SK-N-SH treated with all-trans-retinoic acid at 6 μM for 48 hours (cell line): ENCODE measurements at regions not wholly inside any gene's neighbourhood (a gene's known extent, or its start where the extent isn't known, plus 50 kb on each side); places are given as distances from the start of the nearest gene placed in this dataset.

Source experiments
- ARNTL ChIP-seq: fragments of 450-650 bp; formaldehyde crosslinking; IDR thresholded peaks from 2 replicates; pipeline ENCODE4 v1.5.0; 2020; ENCODE audit warnings: low read depth, mild to moderate bottlenecking, moderate library complexity, borderline replicate concordance
- BACH2 ChIP-seq: fragments of 250-450 bp; sonication (Bioruptor Pico); IDR thresholded peaks from 2 replicates; pipeline ENCODE4 v1.9.0; 2021; ENCODE audit warnings: mild to moderate bottlenecking, borderline replicate concordance
- CREB5 ChIP-seq: fragments of 250-450 bp; sonication (Bioruptor Pico); IDR thresholded peaks from 2 replicates; pipeline ENCODE4 v1.5.1; 2020; ENCODE audit warnings: low read depth, mild to moderate bottlenecking, moderate library complexity
- GLIS3 ChIP-seq: fragments of 250-450 bp; sonication (Bioruptor Pico); IDR thresholded peaks from 2 replicates; pipeline ENCODE4 v1.5.0; 2020; ENCODE audit warnings: mild to moderate bottlenecking, moderate library complexity
- ISL1 ChIP-seq: fragments of 250-450 bp; sonication (Bioruptor Pico); IDR thresholded peaks from 2 replicates; pipeline ENCODE4 v2.1.2; 2022; ENCODE audit warnings: mild to moderate bottlenecking, moderate library complexity
- PATZ1 ChIP-seq: fragments of 250-450 bp; sonication (Bioruptor Pico); IDR thresholded peaks from 2 replicates; pipeline ENCODE4 v1.8.0; 2020; ENCODE audit warnings: mild to moderate bottlenecking, moderate library complexity, borderline replicate concordance
- POU6F1 ChIP-seq: fragments of 250-450 bp; sonication (Bioruptor Pico); IDR thresholded peaks from 2 replicates; pipeline ENCODE4 v1.8.0; 2021; ENCODE audit warnings: low read depth, mild to moderate bottlenecking, moderate library complexity, borderline replicate concordance
- PPARA ChIP-seq: fragments of 250-450 bp; sonication (Bioruptor Pico); IDR thresholded peaks from 2 replicates; pipeline ENCODE4 v1.5.0; 2020; ENCODE audit warnings: mild to moderate bottlenecking, borderline replicate concordance
- RARB ChIP-seq: fragments of 250-450 bp; sonication (Bioruptor Pico); IDR thresholded peaks from 2 replicates; pipeline ENCODE4 v1.8.0; 2021; ENCODE audit warnings: mild to moderate bottlenecking, moderate library complexity
- TCF4 ChIP-seq: fragments of 250-450 bp; sonication (Bioruptor Pico); IDR thresholded peaks from 2 replicates; pipeline ENCODE4 v1.8.0; 2021; ENCODE audit warnings: mild to moderate bottlenecking, moderate library complexity, borderline replicate concordance
- TOX ChIP-seq: fragments of 250-450 bp; sonication (Bioruptor Pico); IDR thresholded peaks from 2 replicates; pipeline ENCODE4 v1.8.0; 2021; ENCODE audit warnings: mild to moderate bottlenecking, moderate library complexity, borderline replicate concordance
- TSHZ2 ChIP-seq: fragments of 250-450 bp; sonication (Bioruptor Pico); IDR thresholded peaks from 2 replicates; pipeline ENCODE4 v1.5.0; 2020; ENCODE audit warnings: mild to moderate bottlenecking, moderate library complexity
- ZFP3 ChIP-seq: fragments of 250-450 bp; sonication (Bioruptor Pico); IDR thresholded peaks from 2 replicates; pipeline ENCODE4 v1.5.0; 2020; ENCODE audit warnings: mild to moderate bottlenecking, moderate library complexity
- ZFP30 ChIP-seq: fragments of 450-650 bp; formaldehyde crosslinking; IDR thresholded peaks from 2 replicates; pipeline ENCODE4 v1.5.0; 2022; ENCODE audit warnings: mild to moderate bottlenecking, moderate library complexity

- TF ChIP-seq TOX (CRISPR knock-in tag) (no peak), RARB (no peak), ISL1 (no peak), POU6F1 (CRISPR knock-in tag) (no peak), BACH2 (CRISPR knock-in tag) (no peak), TCF4 (CRISPR knock-in tag) (no peak), TSHZ2 (CRISPR knock-in tag) (no peak), PPARA (CRISPR knock-in tag) (no peak), PATZ1 (CRISPR knock-in tag) (no peak), GLIS3 (CRISPR knock-in tag) (no peak), ZFP3 (CRISPR knock-in tag) (no peak), CREB5 (CRISPR knock-in tag) (no peak), ARNTL (CRISPR knock-in tag) (no peak), ZFP30 (CRISPR knock-in tag) (no peak)
Observed at GRCh38 chr2:49265471-49265870, 111.2 kb upstream of the FSHR start.
